Endometrium (tissue), 2 donors: ENCODE measurements at regions not wholly inside any gene's neighbourhood (a gene's known extent, or its start where the extent isn't known, plus 50 kb on each side); places are given as distances from the start of the nearest gene placed in this dataset.
"Not testable (repeated sequence)": the region's sequence is repeated elsewhere in the genome, so short reads cannot be mapped to it uniquely, and the experiment has no call there.

Source experiments
- FAIRE-seq: peaks from 2 replicates; lab custom pipeline; 2012; peaks lifted over from hg19 to GRCh38; lab: Jason Lieb, UNC
- donor health status: control.
- donor health status: control.

DNA sequence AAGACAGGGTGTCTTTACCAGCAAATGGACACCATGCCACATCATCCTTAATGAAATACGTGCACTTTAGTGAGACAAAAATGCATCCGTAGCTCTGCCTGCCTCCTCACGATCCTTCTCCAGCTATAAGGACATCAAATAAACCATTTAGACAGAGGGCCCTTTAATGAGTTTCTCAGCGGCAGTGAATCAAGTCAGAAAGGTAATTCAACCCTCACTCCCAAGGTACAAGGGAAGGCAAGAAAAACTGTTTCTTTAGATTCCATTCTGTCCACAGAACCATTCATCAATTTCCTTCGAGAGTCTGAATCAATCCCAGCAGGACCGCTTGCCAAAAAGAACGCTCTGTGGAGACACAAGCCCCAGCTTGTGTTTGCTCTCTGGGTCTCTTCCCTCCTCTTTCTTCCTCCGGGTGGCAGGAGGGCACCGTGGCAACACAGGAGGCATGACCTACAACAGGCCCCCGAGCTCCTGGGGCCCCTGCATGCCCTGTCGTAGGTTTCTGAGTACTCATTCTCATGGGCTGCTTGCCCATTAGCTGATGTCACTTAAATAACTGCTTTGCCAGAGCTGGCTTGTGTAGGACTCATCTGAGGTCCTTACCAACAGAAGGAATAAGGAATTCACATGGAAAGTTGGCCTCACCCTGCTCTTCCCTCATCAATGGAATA is 297.8 kb upstream of the PRKCQ start:
- no peak for FAIRE-seq

GRCh38 chr10:6877336-6877721 is 297.3 kb upstream of the PRKCQ start:
- no peak for FAIRE-seq

DNA sequence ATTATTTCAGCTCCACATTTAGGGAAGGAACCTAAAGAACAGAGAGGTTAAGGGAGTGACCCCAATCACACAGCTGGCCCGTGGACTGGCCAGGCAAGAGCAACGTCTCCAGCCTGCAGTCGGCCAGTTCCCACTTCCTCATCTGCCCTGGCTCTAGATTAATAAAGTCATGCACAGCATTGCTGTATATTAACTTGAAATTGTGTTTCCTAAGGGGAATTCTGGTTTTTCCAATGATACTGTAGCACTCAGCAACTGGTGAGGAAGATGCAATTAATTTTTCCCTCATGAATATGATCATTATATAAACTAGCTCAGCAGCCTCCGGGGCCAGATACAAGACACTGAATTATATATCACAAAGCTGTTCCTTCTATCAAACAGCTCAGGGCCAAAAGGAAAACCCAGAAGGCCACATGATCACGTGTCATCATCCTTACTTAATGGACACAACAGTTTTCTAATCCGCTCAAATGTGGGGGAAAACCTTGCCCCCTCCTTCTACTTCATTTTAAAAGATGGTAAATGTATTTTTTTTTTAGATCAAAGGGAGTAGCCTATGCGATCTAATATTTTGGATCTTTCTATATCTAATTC is 295.3 kb upstream of the PRKCQ start:
- FAIRE-seq = no peak

DNA sequence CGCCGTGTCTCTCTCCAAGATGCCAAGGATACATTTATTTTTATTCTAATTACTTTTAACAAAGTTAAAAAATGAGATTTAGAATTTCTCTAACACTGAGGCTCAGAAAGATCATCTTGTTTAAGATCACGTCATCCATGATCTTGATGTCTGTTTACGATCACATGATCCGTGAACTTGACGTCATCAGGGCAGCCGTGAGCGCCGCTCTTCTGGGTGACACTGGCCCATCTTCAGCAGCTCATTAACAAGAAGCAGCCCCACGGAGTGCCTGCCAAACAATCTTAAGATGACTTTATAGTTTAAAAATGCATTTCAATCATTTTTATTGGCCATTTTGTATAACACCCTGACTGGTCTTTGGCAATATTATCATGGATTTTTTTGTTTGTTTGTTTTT is 291.1 kb upstream of the PRKCQ start:
- no peak for FAIRE-seq

GRCh38 chr10:6868036-6868725 is 288.1 kb upstream of the PRKCQ start:
- FAIRE-seq = no peak

- no peak for FAIRE-seq
Measured at GRCh38 chr10:6866757-6867156, 286.7 kb upstream of the PRKCQ start.

DNA sequence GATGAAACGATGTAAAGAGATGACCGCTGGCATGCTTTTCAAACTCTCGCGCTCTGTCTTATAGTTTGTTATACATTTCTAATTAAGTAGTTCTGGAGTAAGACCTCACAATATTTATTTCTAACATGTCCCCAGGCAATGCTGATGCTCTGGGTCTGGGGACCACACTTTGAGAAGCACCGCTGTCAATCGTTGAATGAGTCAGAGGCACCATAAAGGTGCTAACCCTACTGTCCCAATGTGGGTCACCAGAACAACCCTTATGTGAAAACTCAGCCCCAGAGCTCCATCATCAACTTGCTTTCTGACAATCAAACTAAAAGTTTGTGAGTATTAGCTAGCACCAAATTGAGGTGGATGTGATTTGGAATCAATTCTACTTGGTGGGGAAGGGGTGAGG is 284.1 kb upstream of the PRKCQ start:
- no peak for FAIRE-seq

DNA sequence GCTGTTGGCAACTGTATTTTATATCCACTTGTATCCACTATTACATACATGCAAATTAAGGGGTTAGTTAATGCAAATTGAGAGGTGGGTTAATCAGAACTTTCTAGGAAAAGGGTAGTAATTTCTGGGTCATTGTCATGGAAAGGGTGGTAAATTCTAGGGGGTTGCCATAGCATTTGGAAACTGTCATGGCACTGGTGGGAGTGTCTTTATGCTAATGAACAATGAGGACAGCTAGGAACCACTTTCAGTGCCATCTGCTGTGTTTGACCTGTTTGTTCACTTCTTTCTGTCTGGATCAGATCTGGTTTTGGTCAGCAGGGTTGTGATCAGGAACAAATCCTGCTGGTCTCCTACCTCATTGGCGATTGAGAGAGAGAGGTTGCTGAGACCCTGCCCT is 283.3 kb upstream of the PRKCQ start:
- FAIRE-seq = no peak

- FAIRE-seq = no peak
Measured at GRCh38 chr10:6850452-6850851, 270.4 kb upstream of the PRKCQ start.

DNA sequence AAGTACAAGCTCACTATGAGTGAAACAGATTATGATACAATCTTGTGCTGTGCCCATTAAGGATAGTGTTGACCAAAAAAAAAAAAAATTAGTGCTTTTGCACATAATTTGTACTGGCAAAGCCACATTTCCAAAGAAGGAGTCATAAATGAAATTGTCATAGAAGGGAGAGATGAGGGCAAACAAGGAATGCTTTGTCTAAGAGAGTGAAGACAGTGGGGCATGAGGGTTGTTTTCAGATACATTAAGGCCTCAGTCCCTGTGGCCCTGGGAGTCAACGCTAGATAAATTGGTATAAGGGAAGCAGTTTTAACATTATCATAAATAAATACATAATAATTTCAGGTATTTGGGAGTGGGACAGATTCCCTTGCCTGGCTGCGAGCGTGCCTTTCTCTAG is 267.5 kb upstream of the PRKCQ start:
- no peak for FAIRE-seq

GRCh38 chr10:6843894-6844650 is 264.0 kb upstream of the PRKCQ start:
- no peak for FAIRE-seq

- FAIRE-seq = no peak
Measured at GRCh38 chr10:6843481-6843881, 263.4 kb upstream of the PRKCQ start.

- FAIRE-seq = no peak
Measured at GRCh38 chr10:6842722-6843121, 262.6 kb upstream of the PRKCQ start.

DNA sequence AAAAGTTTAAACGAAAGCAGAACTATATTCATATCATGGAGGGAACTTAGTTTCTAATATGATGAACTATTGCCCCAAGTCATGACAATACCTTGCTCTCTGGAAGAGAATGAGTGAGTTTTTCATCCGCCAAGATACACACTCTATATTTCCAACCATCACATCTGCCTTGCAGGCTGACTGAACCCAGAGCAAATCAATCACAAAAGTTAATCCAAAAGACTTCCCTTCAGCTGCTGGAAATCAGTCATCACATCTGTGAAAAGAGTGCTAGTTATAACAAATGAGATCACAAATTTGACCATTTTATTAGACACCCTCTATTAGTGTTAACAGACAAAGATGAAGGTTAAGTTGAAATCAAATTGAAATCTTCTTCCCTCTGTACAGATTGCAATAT is 261.7 kb upstream of the PRKCQ start:
- FAIRE-seq = no peak

GRCh38 chr10:6840766-6841165 is 260.7 kb upstream of the PRKCQ start:
- FAIRE-seq = no peak

DNA sequence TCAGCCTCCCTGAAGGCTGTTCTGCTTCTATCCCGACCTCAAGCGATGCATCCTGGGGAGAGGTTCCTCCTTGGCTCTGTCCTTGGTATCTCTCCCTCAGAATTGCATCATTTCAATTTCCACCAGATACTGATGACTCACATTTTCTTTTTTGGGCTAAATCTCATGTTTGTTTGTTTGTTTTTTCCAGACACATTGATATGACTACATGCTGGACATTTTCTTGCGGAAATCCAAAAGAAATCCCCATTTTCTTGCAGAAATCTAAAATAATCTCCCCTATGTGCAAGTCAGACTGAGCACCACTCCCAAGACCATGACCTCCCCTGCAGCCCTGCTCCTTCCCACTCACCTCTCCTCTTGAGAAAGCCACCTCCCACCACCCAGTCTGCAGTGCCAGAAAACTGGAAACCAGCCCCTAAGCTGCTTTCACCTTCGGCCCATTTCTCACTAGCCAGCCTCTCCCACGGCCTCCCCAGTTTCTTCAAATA is 260.2 kb upstream of the PRKCQ start:
- no peak for FAIRE-seq

DNA sequence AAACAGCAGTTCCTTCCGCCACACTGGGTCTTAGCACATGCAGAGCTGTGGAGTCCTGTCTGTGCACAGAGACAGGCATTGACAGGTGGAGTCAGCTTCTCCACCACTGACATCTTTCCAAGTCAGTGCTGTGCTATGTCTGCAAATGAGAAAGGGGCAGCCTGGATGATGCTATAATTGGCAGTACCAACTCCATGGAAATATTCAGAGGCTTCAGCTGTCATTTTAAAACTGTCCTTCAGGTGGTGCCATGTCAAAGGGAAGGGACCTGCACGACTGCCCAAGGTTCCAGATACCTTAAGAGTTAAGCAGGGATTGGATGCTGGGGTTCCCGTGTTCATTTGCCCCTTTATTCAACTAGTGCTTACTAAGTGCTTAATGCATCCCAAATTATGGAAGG is 258.0 kb upstream of the PRKCQ start:
- FAIRE-seq = no peak

- no peak for FAIRE-seq
Measured at GRCh38 chr10:6833458-6834011, 253.5 kb upstream of the PRKCQ start.

- not testable (repeated sequence) for FAIRE-seq
Measured at GRCh38 chr10:6830981-6831380, 250.9 kb upstream of the PRKCQ start.

DNA sequence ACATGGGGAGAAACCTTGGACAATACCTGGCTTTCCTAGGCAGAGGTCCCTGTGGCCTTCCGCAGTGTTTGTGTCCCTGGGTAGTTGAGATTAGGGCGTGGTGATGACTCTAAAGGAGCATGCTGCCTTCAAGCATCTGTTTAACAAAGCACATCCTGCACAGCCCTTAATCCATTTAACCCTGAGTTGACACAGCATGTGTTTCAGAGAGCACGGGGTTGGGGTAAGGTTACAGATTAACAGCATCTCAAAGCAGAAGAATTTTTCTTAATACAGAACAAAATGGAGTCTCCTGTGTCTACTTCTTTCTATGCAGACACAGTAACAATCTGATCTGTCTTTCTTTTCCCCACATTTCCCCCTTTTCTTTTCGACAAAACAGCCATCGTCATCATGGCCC is 244.7 kb upstream of the PRKCQ start:
- not testable (repeated sequence) for FAIRE-seq

DNA sequence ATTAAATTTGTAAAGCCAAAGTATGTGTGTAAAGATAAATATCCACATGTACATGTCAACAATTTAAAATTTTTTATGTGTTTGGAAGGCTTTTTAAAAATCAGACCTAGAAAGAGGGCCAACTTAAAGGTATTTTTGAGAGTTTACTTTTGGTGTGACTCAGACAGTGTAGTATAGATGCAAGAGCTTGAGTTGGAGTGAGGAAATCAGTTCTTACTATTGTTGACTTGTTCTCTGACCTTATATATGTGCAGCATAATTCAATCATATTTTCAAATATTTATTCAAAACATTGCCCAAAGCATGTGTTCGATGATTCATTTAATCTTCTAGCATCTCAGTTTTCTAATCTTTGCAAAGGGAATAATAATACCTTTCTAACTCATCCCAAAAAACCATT is 243.7 kb upstream of the PRKCQ start:
- no peak for FAIRE-seq

- FAIRE-seq = no peak
Measured at GRCh38 chr10:6819301-6819700, 239.2 kb upstream of the PRKCQ start.

DNA sequence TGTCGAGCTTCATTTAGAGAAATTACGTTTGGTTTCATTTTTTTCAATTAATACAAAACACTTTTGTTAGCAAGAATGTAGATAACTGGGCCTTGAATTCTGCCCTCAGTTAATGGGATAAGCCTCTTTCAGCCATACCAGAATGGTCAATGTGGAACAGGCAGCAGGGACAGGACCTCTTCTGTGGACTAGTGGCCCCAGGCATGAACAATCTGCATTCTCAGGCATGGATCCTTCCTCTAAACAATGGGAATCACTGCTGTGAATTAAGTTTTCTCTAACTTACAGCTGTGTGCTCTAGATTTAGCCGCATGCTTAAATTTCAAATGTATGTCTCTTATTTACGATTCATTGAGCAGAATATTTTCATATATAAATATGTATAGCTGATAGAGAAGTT is 237.7 kb upstream of the PRKCQ start:
- no peak for FAIRE-seq
